GM18870 (cell line): ENCODE measurements at regions not wholly inside any gene's neighbourhood (a gene's known extent, or its start where the extent isn't known, plus 50 kb on each side); places are given as distances from the start of the nearest gene placed in this dataset.

ENCODE experiments used
- ATAC-seq: cut with Tn5 transposase; IDR thresholded peaks from one replicate; pipeline ENCODE4 v1.9.1; 2021; ENCODE audit warnings: moderate library complexity; ENCODE audit not compliant: unreplicated experiment

- ATAC-seq = no peak
Measured at GRCh38 chr5:146940295-146940694, 61.7 kb upstream of the PPP2R2B start.

DNA sequence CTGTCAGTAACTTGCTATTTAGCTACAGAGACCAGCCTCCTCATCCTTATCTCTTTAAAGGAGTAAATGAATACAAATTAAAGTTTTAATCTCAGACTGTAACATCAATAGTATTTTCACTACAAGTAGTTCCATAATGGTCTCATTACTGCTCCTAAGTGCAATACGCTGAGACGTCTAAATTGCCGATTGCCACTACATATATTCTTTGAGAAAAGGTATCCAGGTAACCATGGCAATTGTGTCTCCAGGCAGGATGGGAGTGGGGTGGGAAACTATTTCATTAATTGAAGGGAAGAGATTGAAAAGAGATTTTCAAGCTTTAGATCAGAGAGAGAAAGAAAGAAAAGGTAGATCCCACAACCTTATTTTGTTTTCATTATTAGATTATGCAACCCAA is 65.5 kb upstream of the PPP2R2B start:
- ATAC-seq = no peak

DNA sequence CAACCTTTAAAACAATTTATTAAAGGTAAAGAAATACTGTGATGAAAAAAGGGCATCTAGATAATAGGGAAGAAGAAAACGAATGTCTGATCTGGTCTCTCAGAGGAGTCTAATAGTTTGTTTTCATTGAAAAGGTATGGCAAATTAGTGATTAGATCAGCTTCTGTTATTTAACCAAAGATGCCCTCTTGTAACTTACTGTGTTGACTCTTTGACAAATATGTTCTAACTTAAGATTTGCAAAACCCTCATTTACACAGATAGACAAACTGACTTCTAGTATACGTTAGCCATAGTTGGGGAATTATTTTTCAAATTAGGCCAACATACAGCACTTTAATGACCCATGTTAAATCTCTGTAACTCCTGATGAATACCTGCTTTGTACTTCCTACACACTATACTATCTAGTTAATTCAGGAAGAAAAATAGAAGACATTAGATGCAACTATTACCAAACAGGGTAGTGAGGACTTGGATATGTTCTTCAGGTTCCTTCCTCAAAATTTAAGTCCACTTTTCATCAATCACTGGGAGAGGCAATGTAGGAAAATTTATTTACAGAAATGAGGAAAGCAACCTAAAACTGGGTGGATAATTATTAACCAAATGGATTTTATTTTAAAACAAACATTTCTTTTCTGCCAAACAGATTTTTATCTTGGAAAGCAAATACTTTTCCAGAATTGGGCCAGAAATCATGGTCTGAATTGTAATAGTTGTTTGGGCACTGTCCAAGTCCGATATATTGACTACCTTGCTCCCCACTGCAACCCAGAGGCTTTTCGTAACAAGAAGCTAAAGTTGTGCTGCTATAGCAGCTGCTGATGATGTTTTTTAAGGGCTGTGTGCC is 66.4 kb upstream of the PPP2R2B start:
- no peak for ATAC-seq

GRCh38 chr5:146945617-146946084 is 67.1 kb upstream of the PPP2R2B start:
- no peak for ATAC-seq

DNA sequence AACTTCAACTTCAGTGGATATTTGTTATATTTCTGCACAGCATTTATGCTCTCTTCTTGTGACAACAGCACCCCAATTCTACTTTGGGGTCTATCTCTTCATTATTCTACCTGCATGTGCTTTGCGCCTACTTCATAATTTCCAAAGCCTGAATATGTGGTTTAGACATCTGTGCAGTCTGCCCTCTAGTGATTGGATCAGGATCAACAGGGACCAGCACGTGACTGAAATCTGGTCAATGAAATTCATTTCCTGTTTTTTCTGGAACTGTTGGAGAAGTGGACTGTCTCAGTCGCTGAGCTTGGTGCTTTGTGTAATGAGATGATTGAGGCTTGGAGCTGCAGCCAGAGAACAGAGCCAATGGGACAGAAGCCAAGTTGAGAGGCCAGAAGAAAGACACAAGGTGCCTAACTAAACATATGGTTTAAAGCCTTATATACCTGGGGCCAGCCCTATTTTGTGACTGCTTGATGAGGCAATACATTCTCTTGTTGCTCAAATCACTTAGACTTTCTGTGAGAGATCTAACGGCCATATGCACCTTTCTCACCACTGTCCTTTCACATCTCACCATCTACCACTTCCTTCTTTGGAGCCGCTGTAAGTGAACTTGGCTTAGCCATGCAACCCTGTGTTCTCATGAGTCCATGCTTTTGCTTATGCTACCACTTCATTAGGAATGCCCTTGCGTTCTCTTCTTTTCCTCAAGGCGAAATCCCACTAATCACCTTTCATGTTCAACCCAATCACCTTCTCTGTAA is 68.8 kb upstream of the PPP2R2B start:
- peak; percentile 59 for ATAC-seq

DNA sequence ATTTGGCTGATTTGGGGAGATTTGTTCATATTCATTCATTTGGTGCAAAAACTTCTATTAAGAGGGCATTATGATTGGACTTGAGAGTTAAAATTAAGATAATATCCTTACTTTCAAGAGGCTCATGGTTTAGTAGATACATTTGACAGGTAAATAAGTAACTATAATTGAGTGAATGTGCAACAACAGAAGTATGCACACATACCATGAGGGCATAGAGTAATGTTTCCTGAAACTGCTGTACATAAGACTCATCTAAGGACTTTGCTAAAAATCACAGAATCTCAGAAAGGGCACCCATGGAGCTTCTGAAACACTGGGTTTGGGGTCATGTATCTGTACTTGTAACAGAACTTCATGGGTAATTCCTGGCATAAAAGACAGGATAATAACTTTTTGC is 70.1 kb upstream of the PPP2R2B start:
- no peak for ATAC-seq

DNA sequence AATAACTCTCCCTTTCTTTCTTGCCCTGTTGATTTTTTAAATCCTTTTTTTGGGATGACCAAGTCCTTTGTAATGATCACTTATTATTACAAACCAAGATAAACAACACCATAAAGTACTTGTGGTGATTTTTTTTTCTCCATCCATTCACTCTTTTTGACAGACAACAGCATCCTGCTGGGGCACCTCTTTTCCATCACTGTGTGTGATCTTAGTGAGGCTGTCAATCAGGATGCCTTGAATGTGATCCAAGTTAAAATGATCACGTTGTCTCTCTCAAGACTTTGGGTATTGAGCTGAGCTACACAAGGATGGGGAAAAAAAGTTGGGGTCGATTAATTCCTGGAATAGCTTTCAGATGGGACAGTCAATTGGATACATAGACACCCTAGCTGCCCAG is 73.6 kb upstream of the PPP2R2B start:
- ATAC-seq = no peak

DNA sequence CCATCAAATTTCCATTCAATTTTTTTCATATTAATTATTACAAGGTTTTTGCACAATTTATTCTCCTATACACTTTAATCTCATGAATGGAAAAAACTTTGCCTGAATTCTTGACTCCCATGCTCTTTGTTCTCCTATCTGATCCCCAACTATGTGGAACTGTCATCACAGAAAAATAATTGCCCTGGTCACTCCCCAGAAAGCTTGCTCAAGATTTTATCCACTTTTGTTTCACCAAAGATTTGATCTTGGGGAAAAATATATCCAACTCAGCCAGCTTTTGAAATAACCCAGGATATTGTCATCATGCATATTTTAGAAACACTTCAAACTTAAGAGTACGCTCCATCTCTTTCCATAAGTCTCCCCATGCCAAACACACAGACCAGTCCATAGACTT is 77.7 kb upstream of the PPP2R2B start:
- ATAC-seq = no peak

- no peak for ATAC-seq
Measured at GRCh38 chr5:146959360-146959759, 80.8 kb upstream of the PPP2R2B start.

- no peak for ATAC-seq
Measured at GRCh38 chr5:146962801-146963355, 84.3 kb upstream of the PPP2R2B start.

DNA sequence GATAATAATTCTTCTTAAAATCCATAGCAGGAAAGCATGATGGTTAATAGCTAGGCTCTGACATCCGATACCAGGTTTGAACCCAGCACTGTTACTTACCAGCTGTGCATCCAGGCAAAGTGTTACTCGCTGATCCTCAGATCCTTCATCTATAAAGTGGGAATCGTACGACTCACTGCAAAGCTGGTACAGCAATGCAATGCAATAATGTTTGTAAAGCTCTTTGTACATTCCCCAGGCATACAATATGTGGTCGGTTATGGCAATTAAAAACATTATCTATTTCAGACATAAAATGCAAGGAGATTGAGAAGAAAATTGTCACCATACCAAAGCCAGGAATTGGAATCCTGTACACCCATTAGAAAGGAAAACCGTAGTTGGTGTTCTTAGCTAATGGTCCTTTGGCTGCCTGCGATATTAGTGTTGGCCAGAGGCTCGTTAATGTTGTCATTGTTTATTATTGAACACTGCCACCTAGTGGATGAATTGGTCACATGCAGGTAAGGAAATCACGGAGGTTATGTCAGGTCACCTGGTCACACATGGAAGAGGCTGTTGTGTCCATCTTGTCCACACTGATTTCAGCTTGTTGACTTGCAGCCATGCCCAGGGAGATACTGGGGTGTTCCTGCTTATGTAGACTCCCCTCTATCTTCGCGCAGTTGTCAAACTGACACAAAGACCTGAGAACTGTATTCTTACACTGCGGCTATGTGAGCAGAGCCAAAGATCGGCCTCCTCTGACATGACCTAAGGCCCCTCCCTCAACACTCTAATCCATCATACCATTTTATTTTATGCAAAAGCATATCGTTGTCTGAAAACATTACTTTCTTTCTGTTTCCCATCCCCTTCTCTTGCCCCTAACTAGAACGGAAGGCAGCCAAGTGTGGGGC is 87.5 kb upstream of the PPP2R2B start:
- ATAC-seq = peak; percentile 98

- ATAC-seq = no peak
Measured at GRCh38 chr5:146967646-146968045, 89.1 kb upstream of the PPP2R2B start.

DNA sequence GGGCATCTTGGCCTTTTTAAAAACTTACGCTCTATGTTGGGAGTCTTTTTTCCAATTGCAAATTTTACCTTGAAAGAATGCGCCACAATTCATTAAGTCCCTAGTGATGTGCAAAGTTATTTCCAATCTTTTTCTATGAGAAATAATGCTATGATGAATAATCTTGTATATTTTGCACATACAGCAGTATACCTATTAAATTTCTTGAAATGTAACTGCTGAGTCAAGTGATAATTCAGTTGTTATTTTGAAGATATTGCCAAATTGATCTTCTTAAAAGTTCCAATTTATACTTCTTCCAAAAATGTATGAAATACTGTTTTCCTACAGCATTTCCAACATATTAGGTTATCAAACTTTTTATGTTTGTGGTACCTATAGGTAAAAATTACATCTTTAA is 92.8 kb upstream of the PPP2R2B start:
- ATAC-seq = no peak

GRCh38 chr5:146986469-146986868 is 107.9 kb upstream of the PPP2R2B start:
- no peak for ATAC-seq

DNA sequence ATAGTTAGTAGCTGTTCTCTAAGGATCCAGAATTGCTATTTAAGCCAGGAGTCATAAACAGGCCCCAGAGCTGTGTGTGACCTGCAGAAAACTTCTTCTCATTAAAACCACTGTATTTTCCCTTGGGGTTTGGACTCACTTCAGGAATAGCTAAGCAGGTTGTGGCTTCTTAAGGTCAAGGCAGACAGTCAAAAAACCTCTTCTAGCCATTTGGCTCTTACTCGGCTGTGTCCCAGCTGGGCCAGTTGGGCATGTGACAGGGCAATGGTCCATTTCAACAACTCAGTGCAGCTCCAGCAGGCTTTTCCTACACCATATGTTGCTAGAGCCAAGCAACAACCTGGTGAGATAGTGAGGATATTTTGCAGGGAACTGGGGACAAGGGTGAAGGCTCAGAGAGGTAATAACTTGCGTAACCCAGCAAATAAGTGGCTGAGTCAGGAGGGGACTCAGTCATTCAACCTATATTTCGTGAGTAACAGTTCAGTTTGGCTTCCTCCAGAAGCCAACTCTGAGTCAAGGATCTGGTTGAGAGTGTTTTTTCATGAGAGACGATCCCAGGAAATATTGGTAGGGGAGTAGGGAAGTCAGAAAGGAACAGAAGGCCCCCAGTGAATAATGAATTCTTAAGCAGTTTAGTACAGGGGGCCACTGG is 115.4 kb upstream of the PPP2R2B start:
- ATAC-seq = no peak

GRCh38 chr5:146995878-146996277 is 117.3 kb upstream of the PPP2R2B start:
- ATAC-seq = no peak

GRCh38 chr5:147015405-147015804 is 136.8 kb upstream of the PPP2R2B start:
- no peak for ATAC-seq

- no peak for ATAC-seq
Measured at GRCh38 chr5:147017191-147017590, 138.6 kb upstream of the PPP2R2B start.

DNA sequence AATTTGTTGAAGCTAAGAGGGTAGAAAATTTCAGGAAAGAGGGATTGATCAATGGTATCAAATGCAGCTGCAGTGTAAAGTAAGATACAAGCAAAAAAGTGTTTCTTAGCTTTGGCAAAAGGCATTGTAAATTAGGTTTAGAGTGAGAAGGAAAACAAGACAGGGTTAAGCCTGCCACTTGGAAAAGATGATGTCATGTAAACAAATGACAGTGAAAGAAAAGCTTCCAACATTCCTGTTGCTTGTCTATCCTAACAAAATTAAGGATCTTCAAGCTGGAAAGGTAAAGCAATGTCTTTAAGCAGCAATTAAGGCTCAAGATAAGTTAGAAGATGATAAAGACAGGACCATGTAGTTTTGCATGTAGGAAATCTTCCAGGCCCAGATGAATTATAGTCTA is 139.1 kb upstream of the PPP2R2B start:
- ATAC-seq = no peak

- no peak for ATAC-seq
Measured at GRCh38 chr5:147018812-147019211, 140.3 kb upstream of the PPP2R2B start.
